ACHN (cell line): ENCODE measurements at regions not wholly inside any gene's neighbourhood (a gene's known extent, or its start where the extent isn't known, plus 50 kb on each side); places are given as distances from the start of the nearest gene placed in this dataset.
"Not testable (repeated sequence)": the region's sequence is repeated elsewhere in the genome, so short reads cannot be mapped to it uniquely, and the experiment has no call there.

Experiments used
- DNase-seq: peaks from one replicate; pipeline ENCODE4 v3.0.0-alpha.2; 2015
- in situ Hi-C: cut with HindIII; loops from 2 replicates; pipeline ENCODE4 v1.10.0; 2017; ENCODE audit warnings: low sequenced_read_pairs, low pct_ligation_motif_present, low pct_unique_long_range_greater_than_20kb

GRCh38 chr16:32947336-32947735, 246.7 kb upstream of the TP53TG3C start:
- in situ Hi-C loops, DNase-seq: not testable (repeated sequence)

DNA sequence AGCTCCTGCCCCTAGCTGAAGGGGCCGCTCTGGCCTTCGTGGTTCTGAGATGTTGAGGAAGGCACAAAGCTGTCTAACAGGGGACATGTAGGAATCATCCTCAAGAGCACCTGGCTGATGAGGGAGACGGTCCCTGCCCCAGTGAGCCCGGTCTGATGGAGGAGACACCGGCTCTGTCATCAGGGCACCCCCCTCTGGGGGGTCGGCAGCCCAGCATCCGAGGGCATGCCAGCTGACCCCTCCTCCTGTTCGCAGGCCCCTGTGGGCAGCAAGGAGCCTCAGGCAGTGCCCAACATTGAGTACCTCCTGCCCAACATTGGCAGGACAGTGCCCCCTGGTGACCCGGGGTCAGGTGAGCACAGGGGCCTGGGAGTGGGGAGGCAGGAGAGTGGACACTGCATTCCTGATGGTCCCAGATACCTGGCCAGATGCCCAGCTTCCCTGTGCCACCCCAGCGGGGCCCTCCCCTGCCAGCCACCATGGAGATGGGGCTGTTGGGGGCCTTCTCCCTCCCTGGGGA, 247.9 kb upstream of the TP53TG3C start:
- in situ Hi-C loops = not testable (repeated sequence)

GRCh38 chr16:32945311-32945710, 248.7 kb upstream of the TP53TG3C start:
- in situ Hi-C loops, DNase-seq: not testable (repeated sequence)

More for the DNA sequence above, 247.9 kb upstream of the TP53TG3C start:
- not testable (repeated sequence) for DNase-seq

GRCh38 chr16:32939845-32940244, 254.2 kb upstream of the TP53TG3C start:
- in situ Hi-C loops, DNase-seq: not testable (repeated sequence)

DNA sequence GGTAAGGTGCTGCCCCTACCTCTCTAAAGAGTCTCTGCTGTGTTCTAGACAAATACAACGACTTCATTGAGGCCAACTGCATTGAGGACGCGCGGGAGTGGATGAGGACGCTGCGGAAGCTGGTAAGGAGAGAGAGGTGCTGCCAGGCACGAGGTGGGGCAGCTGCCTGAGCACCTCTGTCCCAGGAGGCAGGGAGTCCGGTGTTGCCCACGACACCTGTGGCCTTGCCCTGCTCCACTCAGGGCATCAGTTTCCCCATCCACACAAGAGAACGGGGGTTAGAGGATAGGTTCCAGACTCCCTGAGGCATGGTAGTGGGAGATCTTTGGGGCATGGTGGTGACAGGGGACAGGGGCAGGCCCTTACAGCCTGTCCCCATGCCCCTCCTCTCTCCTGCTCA, 256.1 kb upstream of the TP53TG3C start:
- DNase-seq, in situ Hi-C loops: not testable (repeated sequence)

DNA sequence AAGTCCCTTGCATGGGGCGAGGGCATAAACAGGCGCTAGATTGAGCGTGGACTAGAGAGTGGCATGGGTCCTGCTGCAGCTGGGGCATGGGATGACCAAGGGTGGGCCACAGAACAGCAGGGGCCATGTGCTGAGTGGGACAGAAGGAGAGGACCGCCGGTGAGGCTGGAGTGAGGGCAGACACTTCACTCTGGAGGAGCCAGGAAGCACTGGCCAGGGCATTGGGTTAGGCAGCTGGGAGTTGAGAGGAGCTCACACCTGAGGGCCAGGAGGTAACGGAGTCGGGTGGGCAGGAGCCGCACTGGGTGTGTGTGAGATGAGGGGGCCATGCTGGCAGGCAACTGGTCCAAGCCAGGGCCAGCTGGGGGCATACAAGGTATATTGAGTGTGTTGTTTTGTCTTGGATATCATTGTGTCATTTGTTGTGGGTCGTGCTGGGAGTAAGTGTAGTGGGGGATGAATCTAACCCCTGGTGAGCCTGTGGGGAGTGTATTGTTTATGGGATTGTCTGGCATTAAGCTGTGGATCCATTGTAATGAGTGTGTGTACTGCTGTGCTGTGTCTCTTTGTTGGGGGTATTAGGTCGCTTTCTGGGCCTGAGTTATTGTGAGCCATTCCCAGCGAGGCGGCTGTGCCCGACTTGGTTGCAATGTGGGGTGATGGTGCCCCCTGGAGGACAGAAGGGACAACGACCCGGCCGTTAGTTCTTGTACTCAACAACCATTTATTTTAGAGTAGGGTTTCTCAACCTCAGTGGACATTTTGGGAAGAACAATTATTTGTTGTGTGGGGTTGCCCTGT, 256.5 kb upstream of the TP53TG3 start:
- DNase-seq, in situ Hi-C loops: not testable (repeated sequence)

- in situ Hi-C loops, DNase-seq: not testable (repeated sequence)
Measured at GRCh38 chr16:32925192-32925591, 249.2 kb upstream of the TP53TG3 start.

- in situ Hi-C loops, DNase-seq: not testable (repeated sequence)
Measured at GRCh38 chr16:32922578-32922977, 246.6 kb upstream of the TP53TG3 start.

DNA sequence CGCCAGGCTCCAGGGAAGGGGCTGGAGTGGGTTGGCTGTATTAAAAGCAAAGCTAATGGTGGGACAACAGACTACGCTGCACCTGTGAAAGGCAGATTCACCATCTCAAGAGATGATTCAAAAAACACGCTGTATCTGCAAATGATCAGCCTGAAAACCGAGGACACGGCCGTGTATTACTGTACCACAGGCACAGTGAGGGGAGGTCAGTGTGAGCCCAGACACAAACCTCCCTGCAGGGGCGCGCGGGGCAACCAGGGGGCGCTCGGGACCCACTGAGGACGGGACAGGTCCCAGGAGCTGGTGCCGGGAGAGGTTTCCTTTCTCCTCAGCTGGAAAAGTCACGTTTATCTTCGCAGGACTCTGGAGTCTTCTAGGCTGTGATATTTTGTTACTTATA, 239.4 kb upstream of the TP53TG3 start:
- DNase-seq, in situ Hi-C loops: not testable (repeated sequence)

DNA sequence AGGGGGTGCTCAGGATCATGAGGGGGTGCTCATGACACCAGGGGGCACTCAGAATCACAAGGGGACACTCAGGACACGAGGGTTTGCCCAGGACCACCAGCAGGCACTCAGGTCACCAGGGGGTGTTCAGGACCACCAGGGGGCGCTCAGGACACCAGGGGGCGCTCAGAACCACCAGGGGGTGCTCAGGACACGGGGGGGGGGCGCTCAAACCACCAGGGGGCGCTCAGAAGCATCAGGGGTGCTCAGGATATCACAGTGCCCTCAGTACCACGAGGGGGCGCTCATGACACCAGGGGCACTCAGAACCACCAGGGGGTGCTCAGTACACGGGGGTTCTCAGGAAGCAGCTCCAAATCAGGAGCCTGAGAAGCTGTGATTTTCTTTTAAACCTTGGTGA, 221.8 kb upstream of the TP53TG3 start:
- in situ Hi-C loops = not testable (repeated sequence)
- peak; percentile 5 for DNase-seq

- in situ Hi-C loops, DNase-seq: not testable (repeated sequence)
Measured at GRCh38 chr16:32885392-32885791, 209.4 kb upstream of the TP53TG3 start.

- DNase-seq, in situ Hi-C loops: not testable (repeated sequence)
Measured at GRCh38 chr16:32884556-32884955, 208.6 kb upstream of the TP53TG3 start.

DNA sequence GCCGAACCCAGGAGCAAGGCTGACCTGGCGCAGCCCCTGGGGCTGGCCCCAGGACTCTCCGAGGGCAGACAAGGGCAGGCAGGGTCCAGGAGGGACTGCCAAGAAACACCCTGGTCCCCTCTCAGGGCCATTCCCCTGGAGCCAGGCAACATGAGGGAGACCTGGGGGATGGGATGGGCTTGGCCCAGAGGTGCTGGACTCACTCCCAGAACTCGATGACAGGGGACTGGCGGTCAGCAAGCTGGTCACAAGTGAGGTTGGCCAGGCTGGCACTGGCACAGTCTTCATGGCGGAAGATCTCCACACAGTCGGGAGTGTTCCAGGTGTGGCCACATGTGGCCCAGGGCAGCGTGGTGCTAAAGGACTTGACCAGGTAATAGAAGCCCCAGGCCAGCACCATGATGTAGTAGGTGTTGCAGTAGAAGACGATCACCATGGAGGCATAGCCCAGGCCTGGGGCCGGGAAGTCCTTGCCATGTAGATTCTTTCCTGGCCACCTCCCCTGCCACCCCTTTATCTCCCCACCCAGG, 206.4 kb upstream of the TP53TG3 start:
- DNase-seq, in situ Hi-C loops: not testable (repeated sequence)

GRCh38 chr16:32881631-32882030, 205.7 kb upstream of the TP53TG3 start:
- in situ Hi-C loops, DNase-seq: not testable (repeated sequence)

GRCh38 chr16:32880009-32880408, 204.0 kb upstream of the TP53TG3 start:
- in situ Hi-C loops = not testable (repeated sequence)

GRCh38 chr16:32876718-32877117, 200.8 kb upstream of the TP53TG3 start:
- in situ Hi-C loops, DNase-seq: not testable (repeated sequence)

More at GRCh38 chr16:32880009-32880408, 204.0 kb upstream of the TP53TG3 start:
- not testable (repeated sequence) for DNase-seq

DNA sequence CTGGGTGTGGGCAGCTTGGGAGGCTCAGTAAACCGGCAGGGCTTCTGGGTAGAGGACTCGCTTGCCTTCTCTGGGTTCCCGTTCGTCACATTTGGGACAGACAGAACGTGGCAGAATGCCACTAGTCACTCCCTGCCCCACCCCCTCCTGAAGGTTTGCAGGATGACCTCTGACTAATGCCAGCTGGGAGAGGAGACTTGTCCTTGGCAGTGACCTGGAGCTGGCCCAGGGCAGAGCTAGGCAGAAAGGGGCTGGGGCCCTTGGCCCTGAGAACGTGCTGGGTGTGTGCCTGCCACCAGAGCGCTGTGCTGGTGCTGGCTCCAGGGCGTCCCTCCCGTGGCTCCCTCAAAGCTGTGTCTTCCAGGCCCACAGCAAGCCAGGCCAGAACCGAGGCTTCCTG, 197.8 kb upstream of the TP53TG3 start:
- DNase-seq, in situ Hi-C loops: not testable (repeated sequence)

DNA sequence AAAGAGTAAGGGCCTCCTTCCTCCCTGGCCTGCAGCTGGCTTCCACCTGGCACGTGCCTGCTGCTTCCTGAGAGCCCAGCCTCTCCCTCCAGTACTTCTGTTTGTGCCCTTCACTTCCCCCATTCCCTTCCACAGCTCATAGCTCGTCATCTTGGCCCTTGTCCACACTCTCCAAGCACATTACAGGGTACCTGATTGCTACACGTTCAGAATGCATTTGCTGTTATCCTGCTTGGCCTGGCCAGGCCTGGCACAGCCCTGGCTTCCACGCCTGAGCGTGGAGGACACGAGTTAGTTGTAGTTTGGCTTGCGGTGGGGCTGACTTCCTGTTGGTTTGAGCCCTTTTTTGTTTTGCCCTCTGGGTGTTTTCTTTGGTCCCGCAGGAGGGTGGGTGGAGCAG, 197.2 kb upstream of the TP53TG3 start:
- DNase-seq, in situ Hi-C loops: not testable (repeated sequence)

GRCh38 chr16:32870628-32871027, 194.7 kb upstream of the TP53TG3 start:
- DNase-seq, in situ Hi-C loops: not testable (repeated sequence)
